CD14-positive monocyte (primary cell): ENCODE measurements at regions not wholly inside any gene's neighbourhood (a gene's known extent, or its start where the extent isn't known, plus 50 kb on each side); places are given as distances from the start of the nearest gene placed in this dataset.

Experiments used
- DNase-seq, 3 donors: peaks; one replicate each; pipeline ENCODE4 v3.0.0-alpha.2; 2011 to 2022
- H2AFZ ChIP-seq: 2 replicates; pipeline ENCODE4 v1.6.0; 2012; ENCODE audit warnings: mild to moderate bottlenecking, low read depth, low read length, inconsistent platforms; ENCODE audit not compliant: insufficient read depth, poor library complexity, severe bottlenecking
- H3K27ac ChIP-seq, 2 donors: 1 replicate in 1 of 2; 2 replicates in 1 of 2; pipeline ENCODE4 v1.5.1; 2012 to 2013; ENCODE audit warnings: low read length in 2 of 2, control low read depth in 1 of 2, inconsistent platforms in 1 of 2, low read depth in 1 of 2, mild to moderate bottlenecking in 1 of 2
- H3K27me3 ChIP-seq, 2 donors: one replicate each; pipeline versions ENCODE4 v1.6.0 to v1.6.1; 2011 to 2013; ENCODE audit warnings: low read length in 2 of 2; ENCODE audit not compliant: control insufficient read depth in 2 of 2, insufficient read depth in 2 of 2
- H3K36me3 ChIP-seq, 2 donors: replicated peaks in 1 of 2; 1 replicate in 1 of 2; 2 replicates in 1 of 2; pipeline versions ENCODE4 v1.5.1 to v1.6.1; 2012 to 2013; ENCODE audit warnings: low read length in 2 of 2, control low read depth in 1 of 2, inconsistent platforms in 1 of 2, mild to moderate bottlenecking in 1 of 2; ENCODE audit not compliant: insufficient read depth in 2 of 2, control insufficient read depth in 1 of 2
- H3K4me1 ChIP-seq, 2 donors: 1 replicate in 1 of 2; 2 replicates in 1 of 2; pipeline versions ENCODE4 v1.5.1 to v1.6.1; 2012 to 2013; ENCODE audit warnings: low read length in 2 of 2, control low read depth in 1 of 2, inconsistent platforms in 1 of 2, mild to moderate bottlenecking in 1 of 2, moderate library complexity in 1 of 2; ENCODE audit not compliant: insufficient read depth in 2 of 2, control insufficient read depth in 1 of 2
- H3K4me2 ChIP-seq: replicated peaks from 2 replicates; pipeline ENCODE3; 2012; ENCODE audit warnings: low read length, moderate library complexity, mild to moderate bottlenecking; ENCODE audit not compliant: poor library complexity, severe bottlenecking; ENCODE audit errors: extremely low read depth
- H3K4me3 ChIP-seq, 3 experiments: fragments of 200-600 bp in 1 of 3; sonication (generic) in 1 of 3; replicated peaks in 1 of 3; 1 replicate in 2 of 3; 2 replicates in 1 of 3; pipeline ENCODE4 v1.5.1; 2011 to 2013; ENCODE audit warnings: low read length in 3 of 3, mild to moderate bottlenecking in 3 of 3, control low read depth in 2 of 3, low read depth in 2 of 3, inconsistent platforms in 1 of 3, moderate library complexity in 1 of 3
- H3K79me2 ChIP-seq: 2 replicates; pipeline ENCODE4 v1.6.0; 2012; ENCODE audit warnings: mild to moderate bottlenecking, control low read depth, inconsistent platforms, low read length, moderate library complexity; ENCODE audit not compliant: insufficient read depth
- H3K9ac ChIP-seq: 2 replicates; pipeline ENCODE4 v1.6.0; 2017; ENCODE audit warnings: low read length, mild to moderate bottlenecking; ENCODE audit not compliant: insufficient read depth, poor library complexity, severe bottlenecking
- H3K9me3 ChIP-seq, 2 donors: replicated peaks in 1 of 2; 1 replicate in 1 of 2; 2 replicates in 1 of 2; pipeline versions ENCODE4 v1.5.1 to v1.6.1; 2012 to 2013; ENCODE audit warnings: low read length in 2 of 2, control low read depth in 1 of 2; ENCODE audit not compliant: control insufficient read depth in 1 of 2, insufficient read depth in 1 of 2
- H4K20me1 ChIP-seq: 2 replicates; pipeline ENCODE4 v1.6.0; 2012; ENCODE audit warnings: mild to moderate bottlenecking, low read length, control low read depth, moderate library complexity; ENCODE audit not compliant: insufficient read depth
- H3K27ac Mint-ChIP-seq, 7 donors: one replicate each; pipeline ENCODE4 v1.8.0; 2020; ENCODE audit warnings: mild to moderate bottlenecking in 7 of 7, mixed read lengths in 7 of 7, moderate library complexity in 6 of 7, inconsistent platforms in 2 of 7
- H3K27me3 Mint-ChIP-seq, 3 donors: one replicate each; pipeline ENCODE4 v1.8.0; 2021 to 2022; ENCODE audit warnings: low read depth in 3 of 3, mild to moderate bottlenecking in 3 of 3, mixed read lengths in 3 of 3, moderate library complexity in 3 of 3, inconsistent platforms in 1 of 3
- H3K36me3 Mint-ChIP-seq, 2 donors: one replicate each; pipeline ENCODE4 v1.8.0; 2020; ENCODE audit warnings: mixed read lengths in 2 of 2, inconsistent platforms in 1 of 2, mild to moderate bottlenecking in 1 of 2
- H3K4me1 Mint-ChIP-seq: one replicate; pipeline ENCODE4 v1.8.0; 2020; ENCODE audit warnings: mild to moderate bottlenecking, mixed read lengths
- H3K4me3 Mint-ChIP-seq, 2 donors: one replicate each; pipeline ENCODE4 v1.8.0; 2020; ENCODE audit warnings: mild to moderate bottlenecking in 2 of 2, mixed read lengths in 2 of 2, moderate library complexity in 1 of 2
- H3K9me3 Mint-ChIP-seq, 7 donors: one replicate each; pipeline ENCODE4 v1.8.0; 2020 to 2022; ENCODE audit warnings: mixed read lengths in 7 of 7, mild to moderate bottlenecking in 6 of 7, moderate library complexity in 6 of 7, inconsistent platforms in 2 of 7
- CTCF ChIP-seq: fragments of 200-600 bp; IDR thresholded peaks from one replicate; pipeline ENCODE4 v1.8.0; 2022; ENCODE audit warnings: antibody characterized with exemption, mild to moderate bottlenecking
- WGBS: methylation state at CpG from one replicate; pipeline ENCODE4 v1.1.5; 2013; ENCODE audit warnings: missing lambda C conversion rate; ENCODE audit not compliant: insufficient coverage; 5-methylcytosine and 5-hydroxymethylcytosine counted together
- intact Hi-C, 2 donors: fragments of 100-400 bp; cut with micrococcal nuclease; formaldehyde crosslinking; loops; one replicate each; pipeline versions ENCODE4 v1.15.0 to v1.15.1; 2023

DNA sequence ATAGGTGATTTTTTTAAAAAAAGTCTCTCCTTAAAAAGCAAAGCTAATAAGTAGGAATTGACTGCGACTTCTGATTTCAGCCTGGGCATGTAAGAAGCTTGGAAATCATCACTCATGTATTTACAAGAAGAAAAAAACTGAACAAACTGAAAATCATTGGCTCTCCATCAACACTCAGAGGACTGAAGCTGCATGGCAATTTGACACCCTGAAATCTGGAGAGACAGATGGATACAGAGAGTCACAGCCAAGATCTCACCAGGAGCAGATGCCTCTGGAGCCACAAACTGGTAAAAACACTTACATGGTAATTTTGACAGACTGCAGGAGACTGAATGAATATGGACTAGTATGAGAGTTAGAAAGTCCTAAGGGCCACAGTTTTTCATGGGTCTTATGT, 191.2 kb upstream of the TCF21 start:
- Histone ChIP-seq H4K20me1 (no peaks in the 10 kb centered on the region), H3K4me3 (no peak overlapping the region), H3K4me2 (no peak overlapping the region), H3K27me3 (peaks cover 0 to 2% of the 10 kb centered on the region in 2 donors), H3K9ac (no peak overlapping the region), H2AFZ (no peak overlapping the region), H3K9me3 (no peaks in the 10 kb centered on the region), H3K4me1 (no peaks in the 10 kb centered on the region), H3K79me2 (no peaks in the 10 kb centered on the region), H3K36me3 (no peaks in the 10 kb centered on the region), H3K27ac (no peak overlapping the region)
- no peaks in the 10 kb centered on the region for H3K36me3 Mint-ChIP-seq
- H3K27me3 Mint-ChIP-seq, result peaks cover 1 to 4% (median 2%) of the 10 kb centered on the region in 3 donors
- no peak for TF ChIP-seq CTCF
- intact Hi-C loops, result no loop called here
- WGBS, result no CpG with 5 or more reads among the region's 1 CpG
- H3K4me1 Mint-ChIP-seq, result no peaks in the 10 kb centered on the region
- peaks cover 0 to 12% (median 1%) of the 10 kb centered on the region in 7 donors for H3K9me3 Mint-ChIP-seq
- no peak overlapping the region for H3K27ac Mint-ChIP-seq
- H3K4me3 Mint-ChIP-seq, result no peak overlapping the region
- no peak for DNase-seq

DNA sequence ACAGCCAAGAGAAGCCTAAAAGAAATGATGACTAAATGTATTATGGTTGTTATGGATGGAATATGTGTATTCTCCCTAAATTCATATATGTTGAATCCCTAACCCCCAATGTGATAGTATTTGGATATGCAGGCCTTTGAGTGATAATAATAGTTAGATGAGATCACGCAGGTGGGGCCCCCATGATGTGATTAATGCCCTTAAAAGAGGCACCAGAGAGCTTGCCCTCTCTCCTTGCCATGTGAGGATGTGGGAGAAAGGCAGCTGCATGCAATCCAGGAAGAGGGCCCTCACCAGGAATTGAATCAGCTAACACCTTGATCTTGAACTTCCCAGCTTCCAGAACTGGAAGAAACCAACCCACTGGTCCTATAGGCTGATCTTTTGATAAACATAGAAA, 190.6 kb upstream of the TCF21 start:
- H3K4me3 Mint-ChIP-seq, result no peak overlapping the region

More for the DNA sequence above, 190.6 kb upstream of the TCF21 start:
- Histone ChIP-seq H3K27ac (no peak overlapping the region), H3K36me3 (no peaks in the 10 kb centered on the region), H3K9ac (no peak overlapping the region), H2AFZ (no peak overlapping the region), H4K20me1 (no peaks in the 10 kb centered on the region), H3K27me3 (peaks cover 0 to 2% of the 10 kb centered on the region in 2 donors), H3K4me3 (no peak overlapping the region), H3K9me3 (no peaks in the 10 kb centered on the region), H3K4me2 (no peak overlapping the region), H3K79me2 (no peaks in the 10 kb centered on the region), H3K4me1 (no peaks in the 10 kb centered on the region)
- no CpG with 5 or more reads among the region's 1 CpG for WGBS
- no peaks in the 10 kb centered on the region for H3K36me3 Mint-ChIP-seq
- H3K27me3 Mint-ChIP-seq, result peaks cover 2 to 4% (median 2%) of the 10 kb centered on the region in 3 donors
- H3K27ac Mint-ChIP-seq, result no peak overlapping the region
- H3K4me1 Mint-ChIP-seq, result no peaks in the 10 kb centered on the region
- H3K9me3 Mint-ChIP-seq, result peaks cover 0 to 13% (median 1%) of the 10 kb centered on the region in 7 donors
- TF ChIP-seq CTCF, result no peak
- intact Hi-C loops, result no loop called here
- no peak for DNase-seq
